ENCODE measurements at regions not wholly inside any gene's neighbourhood (a gene's known extent, or its start where the extent isn't known, plus 50 kb on each side); places are given as distances from the start of the nearest gene placed in this dataset.

GRCh38 chr14:34038358-34039057, 87.6 kb upstream of the EGLN3 start:
- no peak for DNase-seq (ENCODE audit: low spot score)

GRCh38 chr14:34036319-34036766, 85.5 kb upstream of the EGLN3 start:
- no peak for DNase-seq (ENCODE audit: low spot score)

- DNase-seq (ENCODE audit: low spot score) = no peak
Measured at GRCh38 chr14:34035934-34036250, 85.0 kb upstream of the EGLN3 start.

- DNase-seq (ENCODE audit: low spot score) = no peak
Measured at GRCh38 chr14:34035177-34035933, 84.5 kb upstream of the EGLN3 start.

GRCh38 chr14:34034447-34035176, 83.7 kb upstream of the EGLN3 start:
- DNase-seq (ENCODE audit: low spot score) = no peak

GRCh38 chr14:34032720-34033119, 81.8 kb upstream of the EGLN3 start:
- DNase-seq (ENCODE audit: low spot score) = no peak

GRCh38 chr14:34030864-34031263, 80.0 kb upstream of the EGLN3 start:
- no peak for DNase-seq (ENCODE audit: low spot score)

- no peak for DNase-seq (ENCODE audit: low spot score)
Measured at GRCh38 chr14:34029921-34030334, 79.1 kb upstream of the EGLN3 start.

- no peak for DNase-seq (ENCODE audit: low spot score)
Measured at GRCh38 chr14:34027990-34028495, 77.2 kb upstream of the EGLN3 start.

GRCh38 chr14:34027130-34027989, 76.5 kb upstream of the EGLN3 start:
- DNase-seq (ENCODE audit: low spot score) = no peak

GRCh38 chr14:34025325-34026017, 74.6 kb upstream of the EGLN3 start:
- DNase-seq (ENCODE audit: low spot score) = no peak

GRCh38 chr14:34024768-34025144, 73.9 kb upstream of the EGLN3 start:
- no peak for DNase-seq (ENCODE audit: low spot score)

- peak; percentile 33 for DNase-seq (ENCODE audit: low spot score)
Measured at GRCh38 chr14:34023824-34024767, 73.2 kb upstream of the EGLN3 start.

GRCh38 chr14:34021096-34021495, 70.2 kb upstream of the EGLN3 start:
- no peak for DNase-seq (ENCODE audit: low spot score)

- no peak for DNase-seq (ENCODE audit: low spot score)
Measured at GRCh38 chr14:34020014-34020413, 69.1 kb upstream of the EGLN3 start.

- no peak for DNase-seq (ENCODE audit: low spot score)
Measured at GRCh38 chr14:34018564-34019244, 67.8 kb upstream of the EGLN3 start.

- no peak for DNase-seq (ENCODE audit: low spot score)
Measured at GRCh38 chr14:34018125-34018524, 67.3 kb upstream of the EGLN3 start.

GRCh38 chr14:34015383-34015782, 64.5 kb upstream of the EGLN3 start:
- no peak for DNase-seq (ENCODE audit: low spot score)

GRCh38 chr14:34014936-34015335, 64.1 kb upstream of the EGLN3 start:
- DNase-seq (ENCODE audit: low spot score) = no peak

GRCh38 chr14:34013721-34014060, 62.8 kb upstream of the EGLN3 start:
- DNase-seq (ENCODE audit: low spot score) = no peak
